PC-3 (cell line): ENCODE measurements at regions not wholly inside any gene's neighbourhood (a gene's known extent, or its start where the extent isn't known, plus 50 kb on each side); places are given as distances from the start of the nearest gene placed in this dataset.

Experiments used
- CTCF ChIP-seq: fragments of 300-600 bp; sonication (generic); conservative IDR thresholded peaks from 2 replicates; pipeline ENCODE4 v1.5.1; 2017; ENCODE audit warnings: antibody characterized with exemption, low read depth, mild to moderate bottlenecking, low read length
- EZH2 ChIP-seq: fragments of 300-600 bp; sonication (generic); IDR thresholded peaks from one replicate; pipeline ENCODE4 v1.6.1; 2017; ENCODE audit warnings: antibody characterized with exemption, mild to moderate bottlenecking, low read length; ENCODE audit not compliant: unreplicated experiment
- EZH2phosphoT487 ChIP-seq: fragments of 300-600 bp; sonication (generic); IDR thresholded peaks from 2 replicates; pipeline ENCODE4 v1.6.1; 2018; ENCODE audit warnings: mild to moderate bottlenecking, antibody characterized with exemption, low read length, borderline replicate concordance

- no peak for TF ChIP-seq CTCF
- no peak for TF ChIP-seq EZH2phosphoT487
- no peak for TF ChIP-seq EZH2
Measured at GRCh38 chr6:168877821-168878282, 375.8 kb downstream of the THBS2 start.
